ENCODE measurements at regions not wholly inside any gene's neighbourhood (a gene's known extent, or its start where the extent isn't known, plus 50 kb on each side); places are given as distances from the start of the nearest gene placed in this dataset.
"Not testable (repeated sequence)": the region's sequence is repeated elsewhere in the genome, so short reads cannot be mapped to it uniquely, and the experiment has no call there.

GRCh38 chr13:80684217-80684991 is 343.5 kb upstream of the SPRY2 start:
- DNase-seq (ENCODE audit: low read depth), result peak; percentile 15

DNA sequence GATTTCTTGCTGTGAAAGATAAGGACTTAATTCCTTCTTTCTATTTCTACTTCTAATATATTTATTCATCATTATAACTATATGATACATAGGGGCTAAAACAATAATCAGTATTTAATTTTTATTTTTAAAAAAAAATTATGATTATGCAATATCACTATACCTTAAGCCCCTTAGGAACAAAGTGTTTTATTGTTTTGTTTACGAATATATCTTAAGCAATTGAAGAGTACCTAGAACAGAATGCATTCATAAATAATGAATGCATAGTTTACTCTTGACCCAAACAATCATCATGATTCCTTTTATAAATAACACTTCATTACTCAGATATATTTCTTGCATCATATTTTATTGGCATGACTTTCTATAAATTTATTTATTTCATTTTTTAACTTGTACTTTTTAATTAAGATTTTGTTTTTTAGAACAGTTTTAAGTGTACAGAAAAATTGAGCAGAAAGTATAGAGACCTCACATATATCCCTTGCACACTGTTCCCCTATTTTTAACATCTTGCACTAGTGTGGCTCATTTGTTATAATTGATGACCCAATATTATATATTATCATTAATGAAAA is 339.9 kb upstream of the SPRY2 start:
- no peak for DNase-seq (ENCODE audit: low read depth)

GRCh38 chr13:80679423-80679822 is 338.5 kb upstream of the SPRY2 start:
- no peak for DNase-seq (ENCODE audit: low read depth)

GRCh38 chr13:80677227-80677626 is 336.3 kb upstream of the SPRY2 start:
- no peak for DNase-seq (ENCODE audit: low read depth)

DNA sequence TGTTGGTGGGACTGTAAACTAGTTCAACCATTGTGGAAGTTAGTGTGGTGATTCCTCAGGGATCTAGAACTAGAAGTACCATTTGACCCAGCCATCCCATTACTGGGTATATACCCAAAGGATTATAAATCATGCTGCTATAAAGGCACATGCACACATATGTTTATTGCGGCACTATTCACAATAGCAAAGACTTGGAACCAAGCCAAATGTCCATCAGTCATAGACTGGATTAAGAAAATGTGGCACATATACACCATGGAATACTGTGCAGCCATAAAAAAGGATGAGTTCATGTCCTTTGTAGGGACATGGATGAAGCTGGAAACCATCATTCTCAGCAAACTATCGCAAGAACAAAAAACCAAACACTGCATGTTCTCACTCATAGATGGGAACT is 334.5 kb upstream of the SPRY2 start:
- not testable (repeated sequence) for DNase-seq (ENCODE audit: low read depth)

DNA sequence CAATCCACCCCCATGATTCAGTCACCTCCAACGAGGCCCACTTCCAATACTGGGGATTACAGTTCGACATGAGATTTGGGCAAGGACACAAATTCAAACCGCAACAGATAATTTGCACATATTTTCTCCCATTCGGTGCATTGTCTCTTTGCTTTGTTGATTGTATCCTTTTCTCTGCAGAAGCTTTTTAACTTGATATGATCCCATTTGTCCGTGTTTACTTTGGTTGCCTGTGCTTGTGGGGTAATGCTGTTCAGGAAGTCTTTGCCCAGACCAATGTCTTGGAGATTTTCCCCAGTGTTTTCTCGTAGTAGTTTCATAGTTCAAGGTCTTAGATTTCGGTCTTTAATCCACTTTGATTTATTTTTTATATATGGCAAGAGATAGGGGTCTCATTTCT is 330.8 kb upstream of the SPRY2 start:
- no peak for DNase-seq (ENCODE audit: low read depth)

DNA sequence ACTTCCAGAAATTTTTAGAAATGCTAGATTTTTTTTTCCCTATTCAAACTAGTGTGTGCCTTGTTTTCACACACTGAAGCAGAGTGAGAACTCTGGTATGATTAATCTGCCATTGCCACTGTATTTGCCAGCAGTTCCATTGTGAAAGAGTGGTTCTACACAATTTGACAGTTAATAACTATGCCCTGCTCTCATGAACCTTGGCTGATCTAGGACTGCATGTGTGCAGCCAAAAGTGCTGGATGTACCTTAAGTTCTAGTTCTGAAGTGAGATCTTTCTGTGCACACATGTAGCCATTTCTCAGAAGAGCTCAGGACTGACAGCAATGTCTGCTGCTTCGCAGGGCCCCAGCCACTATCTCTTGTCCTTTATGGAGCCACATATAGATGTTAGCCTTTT is 328.2 kb upstream of the SPRY2 start:
- DNase-seq (ENCODE audit: low read depth), result no peak

DNA sequence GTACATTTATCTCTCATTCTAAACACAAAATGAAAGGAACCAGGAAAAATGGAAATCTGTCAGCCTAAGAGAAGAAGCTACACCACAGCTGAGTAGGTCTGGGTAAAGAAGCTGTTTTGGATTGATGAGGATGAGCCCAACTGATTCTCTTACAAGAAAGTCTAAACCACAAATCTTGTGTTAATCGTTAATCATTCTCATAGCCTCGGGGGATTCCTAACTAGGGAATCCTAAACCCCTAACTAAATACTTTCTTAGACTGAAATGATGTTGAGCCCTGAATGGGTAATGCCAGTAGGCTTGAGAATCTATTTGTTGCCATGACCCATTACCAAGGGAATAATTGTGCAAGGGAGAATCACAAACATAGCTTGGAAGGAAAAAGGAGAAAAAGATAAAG is 327.5 kb upstream of the SPRY2 start:
- no peak for DNase-seq (ENCODE audit: low read depth)

DNA sequence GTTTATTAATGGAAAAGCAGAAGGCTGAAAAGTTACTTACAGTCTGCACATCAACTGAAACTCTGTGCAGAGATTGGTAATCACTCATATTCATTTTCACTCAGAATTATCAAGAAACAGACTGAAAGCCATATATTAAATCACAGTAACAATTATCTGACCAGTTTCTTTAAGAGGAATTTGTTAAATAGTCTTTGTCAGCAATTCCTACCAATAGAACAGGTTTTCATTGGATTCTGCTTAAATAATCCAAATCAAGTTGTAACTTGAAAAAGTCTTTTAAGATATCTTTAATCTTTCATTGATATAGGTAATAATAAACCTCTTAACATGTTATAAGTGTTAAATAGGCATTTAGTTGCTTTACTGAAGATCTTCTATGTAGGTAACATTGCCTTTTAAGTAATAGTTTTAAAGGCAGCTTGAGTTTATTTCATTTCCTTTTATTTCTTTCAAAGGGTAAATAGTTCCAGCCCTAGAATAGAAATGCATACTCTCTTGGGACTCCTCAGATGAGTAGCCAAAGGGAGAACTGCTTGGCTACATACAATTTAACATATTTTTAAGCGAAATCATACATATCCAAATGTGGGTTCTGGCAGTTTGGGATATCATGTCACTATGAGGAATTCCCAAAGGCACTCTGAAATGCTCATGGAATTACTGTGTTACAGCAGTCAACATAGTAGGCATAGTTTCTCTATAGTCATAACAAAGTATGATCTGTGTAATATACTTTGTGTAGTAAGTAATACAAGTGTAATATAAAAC is 326.0 kb upstream of the SPRY2 start:
- DNase-seq (ENCODE audit: low read depth), result peak; percentile 45

- no peak for DNase-seq (ENCODE audit: low read depth)
Measured at GRCh38 chr13:80665792-80666333, 324.9 kb upstream of the SPRY2 start.

DNA sequence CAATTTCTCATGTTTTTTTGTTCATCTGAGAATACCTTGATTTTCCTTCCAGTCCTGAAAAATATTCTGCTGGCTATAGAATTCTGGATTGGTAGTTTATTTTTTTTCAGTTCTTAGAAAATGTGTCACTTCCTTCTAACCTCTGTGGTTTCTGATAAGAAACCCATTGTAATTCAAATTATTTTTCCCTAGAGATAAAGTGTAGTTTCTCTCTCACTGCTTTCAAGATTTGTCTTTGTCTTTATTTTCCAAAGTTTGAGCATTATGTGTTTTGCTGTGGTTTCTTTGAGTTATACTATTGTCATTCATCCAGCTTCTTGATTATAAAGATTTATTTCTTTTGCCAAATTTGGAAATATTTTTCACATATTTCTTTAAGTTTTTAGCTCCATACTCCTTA is 324.0 kb upstream of the SPRY2 start:
- no peak for DNase-seq (ENCODE audit: low read depth)

- no peak for DNase-seq (ENCODE audit: low read depth)
Measured at GRCh38 chr13:80663788-80664187, 322.9 kb upstream of the SPRY2 start.

DNA sequence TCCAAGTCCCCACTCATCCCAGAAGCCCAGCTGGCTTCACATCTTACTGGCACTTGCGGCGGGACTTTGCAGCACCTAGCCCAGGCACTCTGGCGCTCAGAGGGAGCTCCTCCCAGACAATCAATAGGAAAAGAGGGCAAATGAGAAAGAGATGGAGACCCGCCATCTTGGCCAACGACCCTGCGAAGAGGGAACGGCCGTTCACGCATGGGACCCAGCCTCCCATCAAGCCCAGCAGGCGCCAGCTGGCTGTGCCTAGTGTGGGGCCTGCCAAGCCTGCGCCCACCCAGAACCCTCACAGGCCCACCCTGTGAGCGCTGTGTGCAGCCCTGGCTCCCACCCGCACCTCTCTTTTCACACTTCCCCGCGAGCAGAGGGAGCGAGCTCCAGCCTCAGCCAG is 317.8 kb upstream of the SPRY2 start:
- no peak for DNase-seq (ENCODE audit: low read depth)

GRCh38 chr13:80656512-80656904 is 315.6 kb upstream of the SPRY2 start:
- DNase-seq (ENCODE audit: low read depth), result no peak

- no peak for DNase-seq (ENCODE audit: low read depth)
Measured at GRCh38 chr13:80655778-80656511, 315.0 kb upstream of the SPRY2 start.

GRCh38 chr13:80654638-80655249 is 313.8 kb upstream of the SPRY2 start:
- DNase-seq (ENCODE audit: low read depth), result no peak

DNA sequence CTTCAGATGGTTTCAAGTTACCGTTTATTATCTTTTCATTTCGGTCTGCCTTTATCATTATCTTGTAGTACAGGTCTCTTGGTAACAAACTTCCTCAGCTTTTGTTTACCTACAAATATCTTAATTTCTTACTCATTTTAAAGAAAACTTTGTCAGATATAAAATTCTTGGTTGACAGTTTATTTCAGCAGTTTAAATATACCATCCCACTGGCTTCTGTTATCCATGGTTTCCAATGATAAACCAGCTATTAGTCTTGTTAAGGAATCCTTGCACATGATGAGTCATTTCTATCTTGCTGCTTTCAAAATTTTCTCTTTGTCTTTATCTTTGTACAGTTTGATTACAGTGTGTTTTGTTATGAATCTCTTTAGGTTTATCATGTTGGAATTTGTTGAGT is 308.3 kb upstream of the SPRY2 start:
- DNase-seq (ENCODE audit: low read depth), result no peak

DNA sequence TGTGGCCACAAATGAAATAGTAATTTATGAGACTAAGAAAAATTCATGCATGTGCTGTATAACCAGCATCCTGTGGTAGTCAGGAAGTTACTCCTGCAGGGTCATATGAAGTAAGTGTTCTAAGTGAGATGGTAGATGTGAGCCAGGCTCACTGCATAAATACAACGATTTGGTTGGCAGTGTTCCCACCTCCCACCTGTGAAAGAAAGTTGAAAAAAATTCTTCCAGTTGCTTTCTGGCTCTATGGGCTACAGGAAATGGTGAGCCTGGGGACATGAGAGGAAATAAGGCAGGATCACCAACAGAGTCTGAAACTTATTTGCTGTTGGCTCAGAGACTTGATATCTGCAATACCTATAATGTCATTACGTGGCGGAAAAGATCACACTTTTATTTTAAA is 301.7 kb upstream of the SPRY2 start:
- no peak for DNase-seq (ENCODE audit: low read depth)

DNA sequence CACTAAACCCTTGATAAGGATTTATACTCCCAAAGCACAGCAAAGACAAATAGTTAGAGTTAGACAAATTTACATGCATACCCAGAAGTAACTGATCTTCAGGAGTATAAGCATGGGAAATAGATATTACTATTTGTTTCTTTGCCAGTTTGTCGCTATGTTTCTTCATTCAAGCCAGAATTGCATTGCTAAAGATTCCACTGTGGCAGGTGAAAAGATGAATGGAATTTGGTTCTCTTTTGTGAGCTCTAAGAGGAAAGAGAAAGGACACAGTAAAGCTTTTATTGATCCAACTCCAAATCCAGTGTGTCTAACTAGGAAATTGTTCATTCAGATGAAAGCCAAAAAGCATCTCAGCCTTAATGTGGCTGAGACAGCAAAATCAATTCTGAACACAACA is 292.3 kb upstream of the SPRY2 start:
- no peak for DNase-seq (ENCODE audit: low read depth)

GRCh38 chr13:80630685-80631121 is 289.8 kb upstream of the SPRY2 start:
- DNase-seq (ENCODE audit: low read depth), result peak; percentile 97

GRCh38 chr13:80618781-80619180 is 277.9 kb upstream of the SPRY2 start:
- DNase-seq (ENCODE audit: low read depth), result no peak
